Right atrium auricular region (tissue), 2 donors: ENCODE measurements at regions not wholly inside any gene's neighbourhood (a gene's known extent, or its start where the extent isn't known, plus 50 kb on each side); places are given as distances from the start of the nearest gene placed in this dataset.

Source experiments
- DNase-seq: peaks from one replicate; pipeline ENCODE4 v3.0.0-alpha.2; 2019; ENCODE audit warnings: low spot score
- H3K27ac ChIP-seq, 2 donors: fragments of 200-600 bp; sonication (generic); 1 replicate in 1 of 2; 2 replicates in 1 of 2; pipeline ENCODE4 v1.5.1; 2016 to 2019
- H3K27me3 ChIP-seq, 2 donors: fragments of 200-600 bp; sonication (generic); one replicate each; pipeline versions ENCODE4 v1.5.1 to v1.6.0; 2017 to 2019
- H3K36me3 ChIP-seq: fragments of 200-600 bp; sonication (generic); one replicate; pipeline ENCODE4 v1.5.1; 2016
- H3K4me1 ChIP-seq, 2 donors: fragments of 200-600 bp; sonication (generic); one replicate each; pipeline versions ENCODE4 v1.5.1 to v1.6.0; 2017 to 2019
- H3K4me3 ChIP-seq, 2 donors: fragments of 200-600 bp; sonication (generic); 1 replicate in 1 of 2; 2 replicates in 1 of 2; pipeline ENCODE4 v1.5.1; 2017 to 2019; ENCODE audit warnings: mild to moderate bottlenecking in 1 of 2, moderate library complexity in 1 of 2
- H3K9me3 ChIP-seq, 2 donors: fragments of 200-600 bp; sonication (generic); one replicate each; pipeline ENCODE4 v1.5.1; 2019
- CTCF ChIP-seq, 2 donors: fragments of 200-600 bp; sonication (generic); IDR thresholded peaks; one replicate each; pipeline ENCODE4 v1.5.1; 2019; ENCODE audit warnings: antibody characterized with exemption in 2 of 2

DNA sequence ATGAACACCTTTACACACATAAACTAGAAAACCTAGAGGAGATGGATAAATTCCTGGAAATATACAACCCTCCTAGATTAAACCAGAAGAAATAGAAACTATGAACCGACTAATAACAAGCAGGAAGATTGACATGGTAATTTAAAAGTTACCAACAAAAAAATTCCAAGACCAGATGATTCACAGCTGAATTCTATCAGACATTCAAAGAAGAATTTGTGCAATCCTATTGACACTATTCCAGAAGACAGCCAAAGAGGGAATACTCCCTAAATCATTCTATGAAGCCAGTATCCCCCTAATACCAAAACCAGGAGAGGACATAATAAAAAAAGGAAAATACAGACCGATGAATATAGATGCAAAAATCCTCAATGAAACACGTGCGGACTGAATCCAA is 102.6 kb upstream of the KRR1 start:
- Histone ChIP-seq H3K27ac (no peak overlapping the region), H3K4me1 (no peaks in the 10 kb centered on the region), H3K9me3 (no peaks in the 10 kb centered on the region), H3K27me3 (no peaks in the 10 kb centered on the region), H3K36me3 (no peaks in the 10 kb centered on the region), H3K4me3 (no peak overlapping the region)
- TF ChIP-seq CTCF (IDR thresholded peaks at IDR 0.05), result no peak
- no peak for DNase-seq

DNA sequence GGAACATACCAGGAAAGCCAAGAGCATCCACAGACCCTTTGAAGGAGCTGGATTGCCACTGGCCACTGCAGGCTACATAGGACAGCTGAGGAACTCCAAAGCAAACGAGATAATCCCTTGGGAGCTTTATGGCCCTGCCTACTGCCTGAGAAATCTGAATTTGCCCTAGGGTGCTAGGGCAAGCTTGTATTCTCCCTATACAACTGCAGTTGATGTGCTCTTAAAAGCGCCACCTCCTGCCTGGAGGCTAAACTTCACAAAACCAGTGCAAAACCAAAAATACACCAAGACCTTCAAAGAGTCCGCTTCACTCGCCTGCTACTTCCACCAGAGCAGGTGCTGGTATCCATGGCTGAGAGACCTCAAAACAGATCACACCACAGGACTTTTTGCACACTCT is 99.6 kb upstream of the KRR1 start:
- Histone ChIP-seq H3K27ac (no peak overlapping the region), H3K9me3 (no peaks in the 10 kb centered on the region), H3K4me3 (no peak overlapping the region), H3K36me3 (no peaks in the 10 kb centered on the region), H3K27me3 (no peaks in the 10 kb centered on the region), H3K4me1 (no peaks in the 10 kb centered on the region)
- no peak for TF ChIP-seq CTCF (IDR thresholded peaks at IDR 0.05)
- DNase-seq, result no peak

- DNase-seq, result no peak
- H3K36me3 ChIP-seq, result no peaks in the 10 kb centered on the region
- no peak overlapping the region for H3K27ac ChIP-seq
- no peak overlapping the region for H3K4me3 ChIP-seq
- no peaks in the 10 kb centered on the region for H3K27me3 ChIP-seq
- no peaks in the 10 kb centered on the region for H3K4me1 ChIP-seq
- no peaks in the 10 kb centered on the region for H3K9me3 ChIP-seq
- TF ChIP-seq CTCF (IDR thresholded peaks at IDR 0.05), result no peak
Measured at GRCh38 chr12:75606956-75607355, 95.5 kb upstream of the KRR1 start.

DNA sequence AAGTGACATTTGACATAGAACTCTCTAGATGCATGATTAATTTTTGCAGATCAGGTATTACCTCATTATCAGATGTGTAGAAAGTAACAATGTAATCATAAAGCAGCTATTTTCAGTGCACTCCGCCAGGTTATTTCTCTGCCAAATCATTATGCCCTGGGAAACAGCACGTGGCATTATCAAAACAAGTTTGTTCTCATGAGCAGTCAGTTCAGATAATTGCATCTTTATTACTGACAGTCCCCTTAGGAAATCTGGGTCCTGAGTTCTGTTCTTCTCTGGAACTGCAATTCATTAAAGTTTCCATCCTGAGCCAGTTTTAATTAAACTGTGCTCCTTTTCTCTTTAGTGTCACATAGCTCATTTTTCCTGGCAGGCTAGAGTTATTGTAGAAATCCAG is 94.7 kb upstream of the KRR1 start:
- Histone ChIP-seq H3K4me3 (no peak overlapping the region), H3K27me3 (no peaks in the 10 kb centered on the region), H3K27ac (no peak overlapping the region), H3K9me3 (no peaks in the 10 kb centered on the region), H3K36me3 (no peaks in the 10 kb centered on the region), H3K4me1 (no peaks in the 10 kb centered on the region)
- TF ChIP-seq CTCF (IDR thresholded peaks at IDR 0.05), result no peak
- DNase-seq, result no peak

DNA sequence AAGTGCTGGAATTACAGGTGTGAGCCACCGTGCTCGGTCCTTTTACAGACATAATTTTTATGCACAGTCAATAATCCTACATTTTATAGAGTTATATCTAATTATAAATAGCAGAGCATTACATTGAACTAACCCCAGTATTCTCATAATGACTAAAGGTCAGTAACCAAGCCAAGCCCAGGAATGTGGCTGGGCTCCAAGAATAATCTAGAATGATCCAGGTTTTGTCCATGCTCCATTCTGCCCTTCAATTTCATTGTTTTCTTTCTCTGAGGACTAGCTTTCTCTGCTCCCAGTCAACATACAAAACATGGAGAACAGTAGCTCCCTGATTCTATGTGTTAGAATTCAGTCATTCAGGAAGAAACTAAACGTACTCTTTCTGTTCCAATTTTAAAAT is 92.1 kb upstream of the KRR1 start:
- H3K36me3 ChIP-seq, result no peaks in the 10 kb centered on the region
- H3K27me3 ChIP-seq, result no peaks in the 10 kb centered on the region
- no peaks in the 10 kb centered on the region for H3K9me3 ChIP-seq
- TF ChIP-seq CTCF (IDR thresholded peaks at IDR 0.05), result no peak
- no peak overlapping the region for H3K4me3 ChIP-seq
- no peak overlapping the region for H3K27ac ChIP-seq
- no peaks in the 10 kb centered on the region for H3K4me1 ChIP-seq
- no peak for DNase-seq

DNA sequence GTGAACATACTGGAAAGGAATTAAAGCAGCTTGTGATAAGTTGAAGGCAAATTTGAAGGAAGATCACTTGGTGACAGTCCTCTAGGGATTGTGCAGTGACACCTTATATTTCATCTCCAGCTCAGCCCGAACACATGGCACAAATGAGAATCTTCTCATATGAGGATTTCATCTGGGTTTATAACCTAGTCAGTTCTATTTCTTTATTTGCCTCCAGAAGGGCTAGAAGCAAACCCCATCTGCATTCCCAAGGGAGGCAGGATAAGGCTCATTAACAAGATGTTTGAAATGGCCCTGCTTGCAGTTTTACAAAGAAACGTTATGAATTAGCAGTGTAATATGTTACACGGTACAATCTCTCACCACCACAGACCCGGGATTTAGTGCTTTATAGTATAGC is 90.7 kb upstream of the KRR1 start:
- H3K4me3 ChIP-seq, result no peak overlapping the region
- no peak overlapping the region for H3K27ac ChIP-seq
- TF ChIP-seq CTCF (IDR thresholded peaks at IDR 0.05), result no peak
- DNase-seq, result no peak
- H3K36me3 ChIP-seq, result no peaks in the 10 kb centered on the region
- H3K9me3 ChIP-seq, result no peaks in the 10 kb centered on the region
- no peaks in the 10 kb centered on the region for H3K4me1 ChIP-seq
- no peaks in the 10 kb centered on the region for H3K27me3 ChIP-seq
